ENCODE measurements at regions not wholly inside any gene's neighbourhood (a gene's known extent, or its start where the extent isn't known, plus 50 kb on each side); places are given as distances from the start of the nearest gene placed in this dataset.

DNA sequence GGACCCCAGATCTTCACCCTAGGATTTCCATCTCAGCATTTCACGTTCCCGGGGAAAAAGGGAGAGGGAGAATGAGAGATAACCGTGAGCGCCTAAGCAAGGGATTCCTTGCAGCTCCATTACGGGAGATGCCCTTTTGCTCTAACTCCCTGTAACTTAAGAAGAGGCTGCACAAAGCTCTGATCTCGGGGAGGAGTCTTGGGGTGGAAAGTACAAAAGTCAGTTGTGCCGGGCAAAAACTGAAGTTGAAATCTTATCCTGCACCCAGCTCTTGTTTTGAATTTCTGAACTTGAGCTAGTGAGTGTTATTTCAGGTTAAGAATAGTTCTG lies 256.4 kb upstream of the SOX21 start:
- TF ChIP-seq, protein P1, sequence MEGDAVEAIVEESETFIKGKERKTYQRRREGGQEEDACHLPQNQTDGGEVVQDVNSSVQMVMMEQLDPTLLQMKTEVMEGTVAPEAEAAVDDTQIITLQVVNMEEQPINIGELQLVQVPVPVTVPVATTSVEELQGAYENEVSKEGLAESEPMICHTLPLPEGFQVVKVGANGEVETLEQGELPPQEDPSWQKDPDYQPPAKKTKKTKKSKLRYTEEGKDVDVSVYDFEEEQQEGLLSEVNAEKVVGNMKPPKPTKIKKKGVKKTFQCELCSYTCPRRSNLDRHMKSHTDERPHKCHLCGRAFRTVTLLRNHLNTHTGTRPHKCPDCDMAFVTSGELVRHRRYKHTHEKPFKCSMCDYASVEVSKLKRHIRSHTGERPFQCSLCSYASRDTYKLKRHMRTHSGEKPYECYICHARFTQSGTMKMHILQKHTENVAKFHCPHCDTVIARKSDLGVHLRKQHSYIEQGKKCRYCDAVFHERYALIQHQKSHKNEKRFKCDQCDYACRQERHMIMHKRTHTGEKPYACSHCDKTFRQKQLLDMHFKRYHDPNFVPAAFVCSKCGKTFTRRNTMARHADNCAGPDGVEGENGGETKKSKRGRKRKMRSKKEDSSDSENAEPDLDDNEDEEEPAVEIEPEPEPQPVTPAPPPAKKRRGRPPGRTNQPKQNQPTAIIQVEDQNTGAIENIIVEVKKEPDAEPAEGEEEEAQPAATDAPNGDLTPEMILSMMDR (IDR thresholded peaks at IDR 0.05; ENCODE audit: insufficient read depth, low read depth, low read length) = no peak
- DNase-seq (ENCODE audit: low read depth) = peak; percentile 6
- no peak overlapping the region for H3K4me3 ChIP-seq (ENCODE audit: low read depth, low read length)

DNA sequence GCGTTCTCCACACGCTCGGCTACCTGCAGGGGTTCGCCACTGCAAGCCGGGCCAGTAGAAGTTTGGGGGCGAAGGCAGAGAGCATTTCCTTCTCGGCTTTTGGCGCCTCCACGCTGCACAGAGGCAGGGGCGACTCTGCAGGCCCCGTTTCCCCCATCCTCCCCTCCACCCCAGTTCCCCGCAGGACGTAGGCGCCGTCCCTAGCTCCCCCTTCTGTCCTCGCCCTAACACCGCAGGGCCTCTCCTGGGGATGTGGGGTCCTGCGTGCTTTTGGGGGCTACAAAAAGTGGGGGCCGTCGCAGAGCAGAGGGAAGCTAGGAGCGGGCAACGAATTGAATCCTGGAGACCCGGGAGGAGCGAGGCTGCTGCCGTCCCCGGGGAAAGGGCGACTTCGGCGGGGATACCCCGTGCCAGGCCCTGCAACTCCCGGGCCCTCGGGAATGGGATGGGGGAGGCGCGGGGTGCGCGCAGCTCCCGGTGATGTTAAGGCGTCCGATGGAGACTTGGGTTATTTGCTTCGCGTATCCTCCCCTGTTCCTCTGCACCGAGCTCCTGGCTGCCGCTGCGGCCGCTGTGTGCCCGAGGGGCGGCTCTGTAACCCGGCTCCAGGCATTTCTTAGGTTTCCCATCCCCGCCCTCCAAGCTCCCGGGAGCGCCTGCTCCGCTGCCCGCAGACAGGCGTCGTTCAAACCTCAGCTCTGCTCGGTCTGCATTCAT lies 255.9 kb upstream of the SOX21 start:
- peak; percentile 4 for DNase-seq (ENCODE audit: low read depth)
- TF ChIP-seq, protein P1 (IDR thresholded peaks at IDR 0.05; ENCODE audit: insufficient read depth, low read depth, low read length) = no peak
- peak overlapping the region; percentile 37 for H3K4me3 ChIP-seq (ENCODE audit: low read depth, low read length)

DNA sequence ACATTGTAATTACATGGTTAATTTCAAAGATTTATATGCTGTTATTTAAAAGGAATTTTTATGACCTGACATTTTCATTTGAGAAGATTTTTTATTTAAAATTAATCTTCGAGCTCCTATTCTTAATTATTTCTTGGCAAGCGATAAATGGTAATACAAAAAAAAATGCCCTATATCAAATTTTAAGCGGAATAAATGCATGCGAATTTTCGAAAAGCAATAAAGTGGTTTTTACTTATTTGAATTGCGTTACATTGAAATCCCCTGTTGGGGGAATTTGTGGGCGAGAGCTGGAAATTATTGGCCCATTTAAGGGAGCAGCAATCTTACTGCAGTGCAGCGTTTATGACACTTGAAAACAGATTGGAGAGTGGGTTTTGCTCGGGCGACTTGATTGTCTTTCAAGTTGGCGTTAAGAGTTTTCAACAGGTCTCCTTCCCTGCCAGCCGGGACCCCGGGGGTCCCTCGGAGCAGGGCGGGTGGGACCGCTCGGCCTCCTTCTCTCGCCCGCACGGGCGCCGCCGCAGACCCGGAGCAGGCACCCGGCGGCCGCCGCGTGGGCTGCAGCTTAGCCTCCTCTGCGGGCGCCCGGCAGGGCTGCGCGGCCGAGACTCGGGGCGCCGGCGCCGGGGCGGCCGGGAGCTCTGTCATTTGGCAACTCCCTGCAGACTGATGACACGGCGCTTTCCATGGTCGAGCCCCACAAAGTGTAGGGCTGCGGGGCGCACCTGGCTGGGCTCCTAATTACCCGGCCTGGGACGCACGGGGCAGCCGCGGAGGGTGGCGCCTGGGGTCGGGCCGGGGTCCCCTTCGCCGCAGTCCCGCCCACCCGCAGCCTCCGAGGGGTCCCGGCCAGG lies 255.1 kb upstream of the SOX21 start:
- no peak for DNase-seq (ENCODE audit: low read depth)
- H3K4me3 ChIP-seq (ENCODE audit: low read depth, low read length) = peak overlapping the region; percentile 9
- TF ChIP-seq, protein P1 (IDR thresholded peaks at IDR 0.05; ENCODE audit: insufficient read depth, low read depth, low read length) = no peak

DNA sequence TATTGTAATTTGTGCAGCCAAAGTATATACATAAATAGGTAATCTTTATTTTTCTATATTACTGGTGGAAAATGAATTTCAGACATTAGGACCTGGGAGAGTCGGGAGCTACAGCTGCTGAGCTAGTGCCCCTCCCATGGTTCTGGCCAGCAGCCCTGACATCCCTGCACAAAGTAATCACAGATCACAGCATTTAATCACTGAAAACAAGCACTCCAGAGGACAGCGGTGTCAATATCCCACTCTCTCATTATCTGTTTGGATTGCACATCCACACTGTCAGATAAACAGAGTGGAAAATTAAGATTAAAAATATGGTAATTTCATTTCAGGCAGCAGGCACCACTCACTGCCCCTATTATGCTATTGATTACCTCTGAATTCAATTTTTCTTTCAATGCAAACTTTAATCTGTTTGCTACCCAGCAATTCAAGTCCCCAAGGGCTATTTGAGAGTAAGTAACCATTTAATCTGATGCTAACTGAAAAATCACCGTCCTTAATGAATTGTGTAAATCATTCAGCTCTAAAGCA lies 254.1 kb upstream of the SOX21 start:
- no peak for DNase-seq (ENCODE audit: low read depth)
- no peak overlapping the region for H3K4me3 ChIP-seq (ENCODE audit: low read depth, low read length)
- TF ChIP-seq, protein P1 (IDR thresholded peaks at IDR 0.05; ENCODE audit: insufficient read depth, low read depth, low read length) = no peak

DNA sequence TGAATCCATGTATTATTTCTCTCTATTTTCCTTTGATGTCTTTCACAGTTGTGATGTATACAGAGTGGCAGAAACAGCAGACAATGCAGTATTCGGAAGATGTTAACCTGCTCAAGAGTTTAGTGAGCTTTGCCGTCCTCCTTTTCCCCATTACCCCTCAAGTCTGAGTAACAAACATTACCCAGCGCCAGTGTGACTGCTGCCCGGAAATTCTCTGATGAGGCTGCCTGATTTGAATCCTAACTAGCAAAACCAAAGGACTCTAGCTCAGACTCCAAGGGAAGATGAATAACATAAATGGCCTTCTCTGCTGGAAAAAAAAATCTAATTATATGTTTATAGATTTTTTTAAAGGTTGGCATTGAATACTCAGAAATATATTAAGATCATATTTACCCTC lies 247.3 kb upstream of the SOX21 start:
- no peak overlapping the region for H3K4me3 ChIP-seq (ENCODE audit: low read depth, low read length)
- DNase-seq (ENCODE audit: low read depth) = no peak
- TF ChIP-seq, protein P1 (IDR thresholded peaks at IDR 0.05; ENCODE audit: insufficient read depth, low read depth, low read length) = no peak

DNA sequence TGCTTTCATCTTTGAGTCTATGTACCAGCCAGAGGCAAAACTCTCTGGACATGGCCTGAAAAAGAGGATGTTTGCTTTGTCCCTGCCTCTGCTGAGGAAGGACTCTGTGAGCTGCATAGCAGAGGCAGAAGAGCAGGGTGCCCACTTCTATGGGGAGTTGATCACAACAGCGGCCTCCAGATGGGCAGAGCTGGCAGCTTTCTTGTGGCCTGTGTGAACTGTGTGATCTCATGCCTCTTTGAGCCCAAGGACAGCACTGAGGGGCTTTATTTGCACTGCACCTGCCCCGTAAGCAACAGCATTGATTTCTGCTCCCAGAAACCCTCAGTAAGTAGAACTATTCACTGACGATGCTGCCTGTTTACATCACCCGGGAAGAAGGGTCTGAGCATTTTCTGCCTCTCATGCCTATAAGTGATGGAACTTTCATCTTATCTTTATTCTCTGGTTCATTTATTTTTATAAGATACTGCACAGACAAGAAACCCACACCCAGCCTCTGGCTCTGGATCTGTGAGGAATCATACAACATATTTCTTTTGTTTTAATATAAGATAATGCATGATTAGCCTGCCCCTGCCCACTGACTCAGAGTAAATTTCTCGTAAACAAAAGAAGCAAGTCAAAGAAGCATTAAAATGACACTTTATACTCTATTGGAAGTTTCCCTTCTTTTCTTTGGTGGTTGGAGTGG lies 244.2 kb upstream of the SOX21 start:
- no peak for DNase-seq (ENCODE audit: low read depth)
- H3K4me3 ChIP-seq (ENCODE audit: low read depth, low read length) = no peak overlapping the region
- TF ChIP-seq, protein P1 (IDR thresholded peaks at IDR 0.05; ENCODE audit: insufficient read depth, low read depth, low read length) = no peak

Measured in fibroblast of villous mesenchyme (primary cell).